Endodermal cell (in vitro differentiated cells): ENCODE measurements at regions not wholly inside any gene's neighbourhood (a gene's known extent, or its start where the extent isn't known, plus 50 kb on each side); places are given as distances from the start of the nearest gene placed in this dataset.

Experiments used
- DNase-seq: peaks from one replicate; pipeline ENCODE4 v3.0.0-alpha.2; 2017
- H3K27ac ChIP-seq: 2 replicates; pipeline ENCODE4 v1.5.1; 2013; ENCODE audit warnings: mild to moderate bottlenecking, low read depth, low read length, moderate library complexity
- H3K27me3 ChIP-seq: 2 replicates; pipeline ENCODE4 v1.6.1; 2013; ENCODE audit warnings: mild to moderate bottlenecking, low read length, moderate library complexity; ENCODE audit not compliant: insufficient read depth, control insufficient read depth, poor library complexity, severe bottlenecking
- H3K36me3 ChIP-seq: 2 replicates; pipeline ENCODE4 v1.7.0; 2013; ENCODE audit warnings: mild to moderate bottlenecking, low read length, moderate library complexity; ENCODE audit not compliant: control insufficient read depth, insufficient read depth
- H3K4me1 ChIP-seq: one replicate; pipeline ENCODE4 v1.7.0; 2013; ENCODE audit warnings: low read length; ENCODE audit not compliant: control insufficient read depth, insufficient read depth
- H3K4me3 ChIP-seq: 2 replicates; pipeline ENCODE4 v1.5.1; 2013; ENCODE audit warnings: mild to moderate bottlenecking, low read length, moderate library complexity
- H3K9ac ChIP-seq: 2 replicates; pipeline ENCODE4 v1.6.1; 2013; ENCODE audit warnings: mild to moderate bottlenecking, low read length, moderate library complexity; ENCODE audit not compliant: poor library complexity, severe bottlenecking; ENCODE audit errors: extremely low read depth
- H3K9me3 ChIP-seq: 2 replicates; pipeline ENCODE4 v1.6.1; 2013; ENCODE audit warnings: mild to moderate bottlenecking, low read length, moderate library complexity; ENCODE audit not compliant: control insufficient read depth
- H3K27ac Mint-ChIP-seq: 2 replicates; pipeline ENCODE4 v1.8.0; 2020; ENCODE audit warnings: mixed read lengths
- H3K27me3 Mint-ChIP-seq: 2 replicates; pipeline ENCODE4 v1.8.0; 2021; ENCODE audit warnings: mild to moderate bottlenecking, mixed read lengths; ENCODE audit not compliant: insufficient read depth
- H3K36me3 Mint-ChIP-seq: 2 replicates; pipeline ENCODE4 v1.8.0; 2020; ENCODE audit warnings: low read depth, mixed read lengths
- H3K4me1 Mint-ChIP-seq: 2 replicates; pipeline ENCODE4 v1.8.0; 2020; ENCODE audit warnings: mixed read lengths
- H3K4me3 Mint-ChIP-seq: 2 replicates; pipeline ENCODE4 v1.8.0; 2020; ENCODE audit warnings: mild to moderate bottlenecking, moderate library complexity, mixed read lengths
- H3K9me3 Mint-ChIP-seq: 2 replicates; pipeline ENCODE4 v1.8.0; 2020; ENCODE audit warnings: mild to moderate bottlenecking, mixed read lengths
- CTCF ChIP-seq: fragments of 200-600 bp; sonication (generic); conservative IDR thresholded peaks from 2 replicates; pipeline ENCODE4 v1.5.0; 2021; ENCODE audit warnings: antibody characterized with exemption, mild to moderate bottlenecking
- WGBS, 2 experiments: methylation state at CpG; one replicate each; pipeline versions ENCODE4 v1.1.5 to v1.1.7; 2013; ENCODE audit warnings: missing lambda C conversion rate in 2 of 2, mixed read lengths in 1 of 2; ENCODE audit not compliant: insufficient coverage in 1 of 2, insufficient read length in 1 of 2; 5-methylcytosine and 5-hydroxymethylcytosine counted together

- WGBS, 2 experiments, result 93% methylated on average over 1 of the region's 1 CpG; no CpG with 5 or more reads in 1 of the 2 experiments
- Histone ChIP-seq H3K9me3 (no peaks in the 10 kb centered on the region), H3K27ac (no peak overlapping the region), H3K9ac (no peak overlapping the region), H3K4me1 (no peaks in the 10 kb centered on the region), H3K27me3 (no peaks in the 10 kb centered on the region), H3K4me3 (no peak overlapping the region), H3K36me3 (no peaks in the 10 kb centered on the region)
- H3K9me3 Mint-ChIP-seq, result no peaks in the 10 kb centered on the region
- TF ChIP-seq CTCF, result no peak
- H3K36me3 Mint-ChIP-seq, result no peaks in the 10 kb centered on the region
- no peak overlapping the region for H3K4me3 Mint-ChIP-seq
- no peaks in the 10 kb centered on the region for H3K27me3 Mint-ChIP-seq
- no peak overlapping the region for H3K27ac Mint-ChIP-seq
- DNase-seq, result no peak
- H3K4me1 Mint-ChIP-seq, result no peaks in the 10 kb centered on the region
Observed at GRCh38 chr3:21912711-21913110, 161.7 kb upstream of the ZNF385D start.

- no peaks in the 10 kb centered on the region for H3K27me3 ChIP-seq
- no peak for TF ChIP-seq CTCF
Observed at GRCh38 chr3:21913791-21914190, 162.8 kb upstream of the ZNF385D start.

GRCh38 chr3:21914451-21914850 lies 163.4 kb upstream of the ZNF385D start:
- Histone ChIP-seq H3K27ac (no peak overlapping the region), H3K9ac (no peak overlapping the region), H3K9me3 (no peaks in the 10 kb centered on the region), H3K27me3 (no peaks in the 10 kb centered on the region), H3K36me3 (no peaks in the 10 kb centered on the region), H3K4me3 (no peak overlapping the region), H3K4me1 (no peaks in the 10 kb centered on the region)
- H3K27me3 Mint-ChIP-seq, result no peaks in the 10 kb centered on the region
- H3K27ac Mint-ChIP-seq, result no peak overlapping the region
- no peak for DNase-seq
- no peaks in the 10 kb centered on the region for H3K9me3 Mint-ChIP-seq
- H3K4me1 Mint-ChIP-seq, result peaks cover 11% of the 10 kb centered on the region
- TF ChIP-seq CTCF, result no peak
- WGBS, 2 experiments, result no CpG with 5 or more reads among the region's 2 CpGs
- H3K36me3 Mint-ChIP-seq, result no peaks in the 10 kb centered on the region
- H3K4me3 Mint-ChIP-seq, result no peak overlapping the region

More at GRCh38 chr3:21913791-21914190, 162.8 kb upstream of the ZNF385D start:
- no peaks in the 10 kb centered on the region for H3K27me3 Mint-ChIP-seq
- Histone ChIP-seq H3K36me3 (no peaks in the 10 kb centered on the region), H3K4me3 (no peak overlapping the region), H3K9me3 (no peaks in the 10 kb centered on the region), H3K4me1 (no peaks in the 10 kb centered on the region), H3K9ac (no peak overlapping the region), H3K27ac (no peak overlapping the region)
- H3K27ac Mint-ChIP-seq, result no peak overlapping the region
- H3K4me3 Mint-ChIP-seq, result no peak overlapping the region
- DNase-seq, result no peak
- no peaks in the 10 kb centered on the region for H3K9me3 Mint-ChIP-seq
- no peaks in the 10 kb centered on the region for H3K36me3 Mint-ChIP-seq
- peaks cover 4% of the 10 kb centered on the region for H3K4me1 Mint-ChIP-seq
